Omental fat pad (tissue), 3 donors: ENCODE measurements at regions not wholly inside any gene's neighbourhood (a gene's known extent, or its start where the extent isn't known, plus 50 kb on each side); places are given as distances from the start of the nearest gene placed in this dataset.
"Not testable (repeated sequence)": the region's sequence is repeated elsewhere in the genome, so short reads cannot be mapped to it uniquely, and the experiment has no call there.

Experiments used
- ATAC-seq: fragments of 150-250 bp; one replicate; pipeline ENCODE4 v1.9.1; 2016; ENCODE audit warnings: mild to moderate bottlenecking, moderate library complexity; ENCODE audit not compliant: low FRiP score
- DNase-seq: peaks from one replicate; pipeline ENCODE4 v3.0.0-alpha.2; 2019; ENCODE audit warnings: low spot score
- TF ChIP-seq, protein P1 (sequence below), 3 donors: fragments of 450-650 bp; IDR thresholded peaks; one replicate each; pipeline ENCODE4 v1.5.1; 2016 to 2017; ENCODE audit warnings: antibody characterized with exemption in 3 of 3, mild to moderate bottlenecking in 3 of 3, moderate library complexity in 2 of 3

DNA sequence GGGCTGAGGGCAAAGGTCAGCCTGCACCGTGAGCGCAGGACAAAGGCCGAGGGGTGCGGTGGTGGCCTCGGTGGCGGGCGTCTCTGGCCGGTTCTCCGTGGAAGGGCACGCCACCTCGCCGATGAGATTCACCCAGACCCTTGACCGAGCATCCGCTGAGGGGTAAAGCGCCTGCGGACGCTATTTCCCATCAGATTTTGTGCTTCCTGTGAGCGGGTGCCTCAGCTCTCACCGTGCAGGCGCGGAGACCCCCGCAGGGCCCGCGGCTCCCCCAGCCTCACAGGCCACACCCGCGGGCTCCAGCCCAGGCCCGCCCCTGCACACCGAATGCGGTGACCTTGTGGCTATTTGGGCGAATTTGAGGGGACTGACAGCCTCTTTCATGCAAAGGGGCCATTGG is 348.0 kb downstream of the TEX29 start:
- ATAC-seq (no peak), DNase-seq (no peak)
- TF ChIP-seq, protein P1, sequence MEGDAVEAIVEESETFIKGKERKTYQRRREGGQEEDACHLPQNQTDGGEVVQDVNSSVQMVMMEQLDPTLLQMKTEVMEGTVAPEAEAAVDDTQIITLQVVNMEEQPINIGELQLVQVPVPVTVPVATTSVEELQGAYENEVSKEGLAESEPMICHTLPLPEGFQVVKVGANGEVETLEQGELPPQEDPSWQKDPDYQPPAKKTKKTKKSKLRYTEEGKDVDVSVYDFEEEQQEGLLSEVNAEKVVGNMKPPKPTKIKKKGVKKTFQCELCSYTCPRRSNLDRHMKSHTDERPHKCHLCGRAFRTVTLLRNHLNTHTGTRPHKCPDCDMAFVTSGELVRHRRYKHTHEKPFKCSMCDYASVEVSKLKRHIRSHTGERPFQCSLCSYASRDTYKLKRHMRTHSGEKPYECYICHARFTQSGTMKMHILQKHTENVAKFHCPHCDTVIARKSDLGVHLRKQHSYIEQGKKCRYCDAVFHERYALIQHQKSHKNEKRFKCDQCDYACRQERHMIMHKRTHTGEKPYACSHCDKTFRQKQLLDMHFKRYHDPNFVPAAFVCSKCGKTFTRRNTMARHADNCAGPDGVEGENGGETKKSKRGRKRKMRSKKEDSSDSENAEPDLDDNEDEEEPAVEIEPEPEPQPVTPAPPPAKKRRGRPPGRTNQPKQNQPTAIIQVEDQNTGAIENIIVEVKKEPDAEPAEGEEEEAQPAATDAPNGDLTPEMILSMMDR (IDR thresholded peaks at IDR 0.05): no peak

DNA sequence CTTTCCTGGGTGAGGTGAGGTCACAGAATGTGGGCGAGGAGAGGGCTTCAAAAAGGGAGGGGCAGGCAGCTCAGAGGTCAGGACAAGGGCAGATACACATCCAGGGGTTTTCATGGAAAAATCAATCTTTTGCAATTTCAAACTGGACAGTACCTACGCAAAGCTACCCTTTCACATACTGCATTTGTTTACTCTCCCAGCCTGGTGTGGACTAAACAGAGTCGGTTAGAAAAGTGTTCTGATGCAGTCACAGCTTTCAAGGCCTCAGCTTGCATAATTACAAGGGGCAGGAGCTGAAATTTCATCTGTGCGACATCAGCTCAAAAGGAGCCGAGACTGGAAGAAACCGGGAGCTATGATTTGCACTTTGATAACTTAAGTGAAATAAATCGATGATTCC is 351.8 kb downstream of the TEX29 start:
- ATAC-seq, DNase-seq: not testable (repeated sequence)

DNA sequence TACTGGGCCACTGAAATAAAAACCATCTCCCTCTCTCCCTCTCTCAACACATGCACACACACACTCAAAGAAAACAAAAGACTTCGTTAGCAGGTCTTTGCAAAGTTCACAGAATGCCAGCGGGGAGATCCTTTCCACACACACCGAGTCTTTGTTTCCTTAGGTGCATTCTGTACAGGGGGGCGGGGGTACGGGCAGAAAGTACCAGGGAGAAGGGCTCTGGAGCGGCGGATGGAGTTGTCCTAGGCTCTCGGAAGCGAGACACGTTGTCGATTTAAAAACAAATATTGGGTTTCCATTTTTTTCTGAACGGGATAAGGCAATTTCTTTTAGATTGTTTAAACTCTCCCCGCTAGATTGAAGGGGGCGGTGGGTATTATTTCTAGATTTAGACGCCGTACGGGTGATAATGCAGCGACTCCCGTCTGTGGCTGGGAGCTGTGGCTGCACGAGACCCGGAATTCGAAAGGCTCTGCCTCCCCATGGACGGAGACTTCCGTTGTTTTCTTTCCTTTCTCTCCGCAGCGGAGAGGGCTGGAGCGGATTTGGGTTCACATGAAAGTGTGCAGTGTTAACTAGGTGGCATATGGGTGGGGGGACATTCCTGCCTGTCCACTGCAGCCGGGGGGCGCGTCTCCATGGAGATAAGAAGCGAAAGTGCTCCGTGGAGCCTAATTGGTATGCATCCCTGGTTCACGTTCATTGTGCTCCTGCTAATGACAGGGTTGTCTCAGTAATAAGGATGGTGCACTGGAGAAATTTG is 357.9 kb downstream of the TEX29 start:
- not testable (repeated sequence) for ATAC-seq, DNase-seq

DNA sequence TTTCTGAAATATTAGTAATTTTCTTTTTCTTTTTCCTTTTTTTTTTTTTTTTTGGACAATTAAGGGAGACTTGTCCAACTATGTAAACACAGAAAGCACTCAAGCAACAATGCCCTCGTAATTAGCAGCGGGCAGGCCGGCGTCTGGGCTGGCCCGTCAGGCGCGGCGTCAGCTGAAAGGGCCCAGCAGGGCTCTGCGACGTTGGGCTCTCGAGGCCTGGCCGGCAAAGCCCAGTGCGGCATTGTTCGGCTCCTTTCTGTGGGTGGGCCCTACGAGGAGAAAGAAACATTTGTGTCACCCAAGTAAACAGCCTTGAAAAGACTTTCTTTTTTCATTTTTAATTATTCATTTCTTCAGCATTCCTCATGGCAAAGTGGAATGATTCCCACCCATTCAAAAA is 359.2 kb downstream of the TEX29 start:
- ATAC-seq: not testable (repeated sequence)

DNA sequence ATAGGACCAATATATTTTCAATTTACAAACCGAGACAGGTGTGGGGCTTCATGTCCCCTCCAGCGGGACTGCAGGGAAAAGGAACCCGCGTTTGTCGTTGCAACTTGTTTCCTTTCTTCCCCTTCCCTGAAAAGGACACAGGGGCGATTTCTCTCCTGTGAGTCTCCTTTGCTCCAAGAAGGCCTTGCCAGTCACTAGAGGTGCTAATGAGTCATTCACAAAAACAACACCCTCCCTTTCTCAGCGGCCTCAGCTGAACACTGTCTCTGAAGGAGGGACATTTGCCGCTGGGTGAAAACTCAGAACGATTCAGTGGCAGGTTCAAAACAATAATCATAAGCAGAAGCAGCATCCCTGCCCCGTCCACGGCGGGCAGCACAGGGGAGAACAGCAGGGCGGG is 359.7 kb downstream of the TEX29 start:
- not testable (repeated sequence) for ATAC-seq, DNase-seq

More for the DNA sequence above, 359.2 kb downstream of the TEX29 start:
- DNase-seq: not testable (repeated sequence)

DNA sequence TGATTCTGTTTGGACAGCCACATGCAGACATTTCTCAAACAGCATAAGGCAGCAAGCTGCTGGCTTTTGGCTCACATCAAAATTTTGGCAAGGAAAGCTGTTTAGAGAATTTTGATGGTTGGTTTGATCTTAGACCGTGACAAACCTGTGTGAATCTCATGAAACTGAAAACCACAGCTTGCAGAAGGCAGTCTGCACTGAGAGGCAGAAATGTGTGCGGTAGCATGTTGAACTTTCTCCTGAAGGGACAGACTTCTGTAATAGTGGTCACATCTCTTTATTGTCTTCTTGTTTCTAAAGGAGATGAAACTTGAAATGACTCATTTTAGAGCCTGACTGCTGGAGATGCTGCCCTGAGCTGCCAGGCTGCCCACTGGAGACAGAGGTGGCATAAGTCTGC is 371.6 kb downstream of the TEX29 start:
- not testable (repeated sequence) for DNase-seq, ATAC-seq

DNA sequence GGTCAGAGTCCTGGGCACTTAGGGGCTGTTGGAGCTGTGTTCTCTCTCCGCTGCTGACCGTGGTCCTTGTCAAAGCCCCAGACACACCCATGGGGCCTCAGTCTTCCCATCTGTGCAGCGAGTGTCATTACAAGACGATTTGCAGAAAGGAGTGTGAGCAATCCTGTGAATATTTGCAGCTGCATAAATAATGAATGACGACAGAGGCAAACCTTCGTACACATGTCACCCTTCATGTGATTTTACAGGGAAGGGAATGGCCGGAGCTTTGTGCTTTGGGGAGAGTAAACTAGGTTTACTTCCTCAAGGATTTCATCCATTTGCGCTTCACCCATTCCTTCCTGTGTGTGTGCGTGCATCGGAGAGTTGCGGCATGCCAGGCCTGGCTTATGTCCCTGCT is 370.8 kb upstream of the SOX1 start:
- ATAC-seq, DNase-seq: not testable (repeated sequence)

DNA sequence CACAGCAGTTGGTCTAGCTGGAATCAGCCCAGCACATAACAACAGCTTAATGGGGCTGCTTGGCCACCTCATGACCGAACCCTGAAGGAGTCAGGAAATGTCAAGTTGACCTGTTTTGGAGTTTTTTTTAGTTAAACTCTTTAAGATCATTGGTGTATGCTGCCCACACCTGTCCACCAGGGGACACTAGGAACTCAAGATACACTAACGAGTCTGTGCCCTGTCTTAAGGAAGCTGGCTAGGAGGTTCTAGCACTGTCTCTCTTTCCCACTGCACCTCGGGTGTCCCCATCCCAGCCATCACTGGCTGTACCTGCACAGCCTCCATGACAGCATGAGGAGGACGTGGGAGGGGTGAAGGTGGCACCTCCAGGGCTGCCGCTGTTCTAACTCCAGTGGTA is 364.9 kb upstream of the SOX1 start:
- ATAC-seq, DNase-seq: not testable (repeated sequence)
